Bronchial epithelial cell (primary cell): ENCODE measurements at regions not wholly inside any gene's neighbourhood (a gene's known extent, or its start where the extent isn't known, plus 50 kb on each side); places are given as distances from the start of the nearest gene placed in this dataset.
A peak's percentile ranks its signal among the peaks of the same experiment; 100 is the strongest.

Experiments used
- DNase-seq: peaks from one replicate; pipeline ENCODE4 v3.0.0-alpha.2; 2010; ENCODE audit warnings: low read depth
- FAIRE-seq: peaks from 2 replicates; lab custom pipeline; 2011; peaks lifted over from hg19 to GRCh38; lab: Jason Lieb, UNC
- H3K27me3 ChIP-seq: 2 replicates; pipeline ENCODE4 v1.5.1; 2011; ENCODE audit warnings: low read length; ENCODE audit not compliant: control insufficient read depth, insufficient read depth
- H3K36me3 ChIP-seq: 2 replicates; pipeline ENCODE4 v1.5.1; 2011; ENCODE audit warnings: low read length; ENCODE audit not compliant: control insufficient read depth, insufficient read depth
- H3K4me3 ChIP-seq: 2 replicates; pipeline ENCODE4 v1.5.1; 2011; ENCODE audit warnings: mild to moderate bottlenecking, low read depth, low read length, control low read depth
- TF ChIP-seq, protein P1 (sequence below): IDR thresholded peaks from 2 replicates; pipeline ENCODE4 v1.5.1; 2011; ENCODE audit warnings: mild to moderate bottlenecking, moderate library complexity, low read length, control low read depth, inconsistent platforms; ENCODE audit not compliant: insufficient read depth, severe bottlenecking

DNA sequence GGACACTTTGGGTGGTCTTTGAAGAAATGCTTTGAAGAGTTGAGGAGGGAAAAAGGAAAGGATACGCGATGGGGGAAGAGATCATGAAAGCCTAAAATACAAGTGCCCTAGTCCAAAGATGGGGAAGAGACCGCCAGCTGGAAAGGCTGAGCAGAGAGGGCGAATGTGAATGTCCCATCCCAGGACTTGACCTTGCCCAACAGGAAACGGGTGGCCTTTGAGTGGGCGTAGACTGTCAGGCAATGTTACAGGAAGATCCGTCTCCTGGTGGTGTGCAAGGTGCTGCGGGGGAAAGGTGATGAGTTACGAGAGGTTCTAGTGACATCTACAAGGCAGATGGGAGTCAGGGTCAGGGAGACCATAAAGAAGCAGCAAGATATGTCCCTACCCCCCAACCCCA is 55.0 kb upstream of the TBXT start:
- H3K27me3 ChIP-seq = no peaks in the 10 kb centered on the region
- no peak overlapping the region for H3K4me3 ChIP-seq

DNA sequence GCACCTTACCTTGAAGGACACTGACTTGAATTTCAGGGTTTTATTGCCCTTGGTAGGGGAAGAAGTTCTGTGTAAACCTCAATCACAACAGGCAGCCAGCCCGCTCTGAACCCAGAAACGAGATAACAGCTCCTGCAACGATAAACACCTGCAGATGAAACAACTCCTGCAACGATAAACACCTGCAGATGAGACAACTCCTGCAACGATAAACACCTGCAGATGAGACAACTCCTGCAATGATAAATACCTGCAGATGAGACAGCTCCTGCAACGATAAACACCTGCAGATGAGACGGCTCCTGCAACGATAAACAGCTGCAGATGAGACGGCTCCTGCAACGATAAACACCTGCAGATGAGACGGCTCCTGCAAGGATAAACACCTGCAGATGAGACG is 54.0 kb upstream of the TBXT start:
- no peaks in the 10 kb centered on the region for H3K36me3 ChIP-seq
- FAIRE-seq = no peak
- TF ChIP-seq, protein P1, sequence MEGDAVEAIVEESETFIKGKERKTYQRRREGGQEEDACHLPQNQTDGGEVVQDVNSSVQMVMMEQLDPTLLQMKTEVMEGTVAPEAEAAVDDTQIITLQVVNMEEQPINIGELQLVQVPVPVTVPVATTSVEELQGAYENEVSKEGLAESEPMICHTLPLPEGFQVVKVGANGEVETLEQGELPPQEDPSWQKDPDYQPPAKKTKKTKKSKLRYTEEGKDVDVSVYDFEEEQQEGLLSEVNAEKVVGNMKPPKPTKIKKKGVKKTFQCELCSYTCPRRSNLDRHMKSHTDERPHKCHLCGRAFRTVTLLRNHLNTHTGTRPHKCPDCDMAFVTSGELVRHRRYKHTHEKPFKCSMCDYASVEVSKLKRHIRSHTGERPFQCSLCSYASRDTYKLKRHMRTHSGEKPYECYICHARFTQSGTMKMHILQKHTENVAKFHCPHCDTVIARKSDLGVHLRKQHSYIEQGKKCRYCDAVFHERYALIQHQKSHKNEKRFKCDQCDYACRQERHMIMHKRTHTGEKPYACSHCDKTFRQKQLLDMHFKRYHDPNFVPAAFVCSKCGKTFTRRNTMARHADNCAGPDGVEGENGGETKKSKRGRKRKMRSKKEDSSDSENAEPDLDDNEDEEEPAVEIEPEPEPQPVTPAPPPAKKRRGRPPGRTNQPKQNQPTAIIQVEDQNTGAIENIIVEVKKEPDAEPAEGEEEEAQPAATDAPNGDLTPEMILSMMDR = no peak
- H3K4me3 ChIP-seq = no peak overlapping the region
- no peaks in the 10 kb centered on the region for H3K27me3 ChIP-seq
- DNase-seq = no peak

More for the DNA sequence above, 55.0 kb upstream of the TBXT start:
- TF ChIP-seq, protein P1 = no peak
- FAIRE-seq (peak; percentile 40), DNase-seq (no peak)
- H3K36me3 ChIP-seq = no peaks in the 10 kb centered on the region

- FAIRE-seq (no peak), DNase-seq (no peak)
- TF ChIP-seq, protein P1 = no peak
- H3K27me3 ChIP-seq = no peaks in the 10 kb centered on the region
- no peak overlapping the region for H3K4me3 ChIP-seq
- H3K36me3 ChIP-seq = no peaks in the 10 kb centered on the region
Observed at GRCh38 chr6:166221040-166221439, 53.4 kb upstream of the TBXT start.
